ENCODE measurements at regions not wholly inside any gene's neighbourhood (a gene's known extent, or its start where the extent isn't known, plus 50 kb on each side); places are given as distances from the start of the nearest gene placed in this dataset.
"Not testable (repeated sequence)": the region's sequence is repeated elsewhere in the genome, so short reads cannot be mapped to it uniquely, and the experiment has no call there.

- no peak for DNase-seq (ENCODE audit: low spot score)
These were observed 185.9 kb upstream of the HS3ST3A1 start for GRCh38 chr17:13787636-13788035.

DNA sequence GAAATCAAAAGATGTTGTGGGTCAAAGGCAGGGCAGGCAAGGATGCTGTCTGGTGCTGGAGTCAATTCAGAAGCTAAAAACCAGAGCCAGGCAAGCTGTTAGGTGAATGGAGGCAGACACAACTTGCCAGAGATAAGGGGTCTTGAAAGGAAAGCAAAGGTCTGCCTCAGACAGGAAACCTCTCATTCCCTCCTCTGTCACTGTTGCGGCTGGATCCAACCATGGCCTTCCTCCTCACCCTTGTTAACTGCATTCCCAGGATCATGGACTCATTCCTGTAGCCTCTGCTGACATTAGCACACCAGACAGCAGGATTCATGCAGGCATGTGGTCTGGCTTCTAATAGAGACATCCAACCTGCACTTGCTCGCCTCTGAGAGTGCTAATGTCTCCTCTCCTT, 186.7 kb upstream of the HS3ST3A1 start:
- no peak for DNase-seq (ENCODE audit: low spot score)

GRCh38 chr17:13792314-13792713, 190.6 kb upstream of the HS3ST3A1 start:
- no peak for DNase-seq (ENCODE audit: low spot score)

GRCh38 chr17:13793951-13794350, 192.2 kb upstream of the HS3ST3A1 start:
- no peak for DNase-seq (ENCODE audit: low spot score)

GRCh38 chr17:13797863-13798262, 196.1 kb upstream of the HS3ST3A1 start:
- DNase-seq (ENCODE audit: low spot score), result no peak

GRCh38 chr17:13806092-13806491, 204.4 kb upstream of the HS3ST3A1 start:
- no peak for DNase-seq (ENCODE audit: low spot score)

GRCh38 chr17:13807103-13807502, 205.4 kb upstream of the HS3ST3A1 start:
- DNase-seq (ENCODE audit: low spot score), result no peak

- no peak for DNase-seq (ENCODE audit: low spot score)
These were observed 210.6 kb upstream of the HS3ST3A1 start for GRCh38 chr17:13812350-13812749.

- DNase-seq (ENCODE audit: low spot score), result no peak
These were observed 211.9 kb upstream of the HS3ST3A1 start for GRCh38 chr17:13813347-13814240.

GRCh38 chr17:13822700-13823099, 221.0 kb upstream of the HS3ST3A1 start:
- DNase-seq (ENCODE audit: low spot score), result peak; percentile 79

DNA sequence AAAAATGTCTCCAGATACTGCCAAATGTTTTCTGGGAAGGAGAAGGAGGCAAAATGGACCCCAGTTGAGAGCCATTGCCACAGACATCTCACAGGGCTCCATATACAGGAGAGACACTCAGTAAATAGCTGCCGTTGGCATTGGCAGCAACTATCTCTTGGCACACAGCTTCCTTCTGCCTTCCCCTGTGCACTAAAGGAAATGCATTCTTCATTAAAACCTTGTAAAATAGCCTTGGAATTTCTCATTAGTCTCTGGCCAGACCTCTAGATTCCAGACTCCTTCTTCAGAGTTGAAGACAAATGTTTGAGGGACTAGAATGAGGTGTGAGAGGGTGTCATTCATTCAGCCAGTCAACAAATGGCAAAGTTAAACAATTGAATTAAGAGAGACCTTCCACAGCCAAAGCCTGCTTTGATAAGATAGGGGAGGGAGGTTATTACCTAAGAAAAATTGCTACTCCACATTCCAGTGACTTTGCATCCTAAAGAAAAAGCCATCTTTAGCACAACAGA, 223.9 kb upstream of the HS3ST3A1 start:
- no peak for DNase-seq (ENCODE audit: low spot score)

DNA sequence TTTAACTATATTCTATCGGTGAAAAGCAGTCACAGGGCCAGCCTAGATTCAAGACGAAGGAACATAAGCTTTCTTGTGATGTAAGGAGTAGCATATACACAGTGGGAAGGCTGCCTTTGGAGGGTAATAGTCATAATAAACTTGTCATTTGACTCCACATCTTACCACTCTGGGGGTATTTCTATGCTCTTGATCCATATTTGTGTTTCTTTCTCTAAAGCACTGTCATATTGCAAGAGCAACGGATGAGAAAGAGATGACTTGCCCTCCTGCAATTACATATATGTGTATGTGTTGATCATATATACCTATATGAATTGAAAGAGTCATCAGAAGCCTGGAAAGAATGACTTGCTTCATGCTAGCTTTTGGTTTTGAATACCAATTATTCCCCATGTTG, 225.4 kb upstream of the HS3ST3A1 start:
- no peak for DNase-seq (ENCODE audit: low spot score)

DNA sequence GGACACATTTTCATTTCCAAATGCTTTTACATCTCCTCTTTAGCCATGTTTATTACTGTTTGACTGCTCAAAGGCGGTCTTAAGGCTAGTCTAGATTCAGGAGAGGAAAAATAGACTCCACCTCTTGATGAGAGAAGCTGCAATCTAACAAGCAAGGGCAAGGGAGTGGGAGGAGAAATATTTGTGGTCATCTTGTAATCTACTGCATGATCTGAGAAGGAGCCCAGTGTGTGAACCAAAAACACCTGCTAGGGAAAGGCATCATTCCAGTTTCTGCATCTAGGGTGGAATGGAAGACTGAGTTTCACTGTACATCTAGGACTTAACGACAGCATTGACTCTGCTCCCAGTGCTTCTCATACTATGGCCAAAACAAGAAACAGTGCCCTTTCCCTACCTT, 232.2 kb upstream of the HS3ST3A1 start:
- no peak for DNase-seq (ENCODE audit: low spot score)

DNA sequence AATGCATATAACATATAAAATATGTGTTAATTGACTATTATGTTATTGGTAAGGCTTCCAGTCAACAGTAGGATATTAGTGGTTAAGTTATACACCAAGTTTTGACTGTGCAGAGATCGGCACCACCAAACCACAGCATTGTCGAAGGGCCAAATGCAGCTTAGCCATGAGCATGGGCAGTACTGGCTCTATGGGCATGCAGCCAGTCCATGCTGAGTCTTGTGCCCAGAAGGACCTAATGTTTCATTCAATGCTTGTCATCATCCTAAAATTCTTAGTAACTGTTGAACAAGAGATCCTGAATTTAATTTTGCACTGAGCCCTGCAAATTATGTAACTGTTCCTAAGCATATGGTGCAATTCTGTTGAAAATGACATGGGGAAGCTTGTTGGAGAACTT, 233.4 kb upstream of the HS3ST3A1 start:
- peak; percentile 76 for DNase-seq (ENCODE audit: low spot score)

DNA sequence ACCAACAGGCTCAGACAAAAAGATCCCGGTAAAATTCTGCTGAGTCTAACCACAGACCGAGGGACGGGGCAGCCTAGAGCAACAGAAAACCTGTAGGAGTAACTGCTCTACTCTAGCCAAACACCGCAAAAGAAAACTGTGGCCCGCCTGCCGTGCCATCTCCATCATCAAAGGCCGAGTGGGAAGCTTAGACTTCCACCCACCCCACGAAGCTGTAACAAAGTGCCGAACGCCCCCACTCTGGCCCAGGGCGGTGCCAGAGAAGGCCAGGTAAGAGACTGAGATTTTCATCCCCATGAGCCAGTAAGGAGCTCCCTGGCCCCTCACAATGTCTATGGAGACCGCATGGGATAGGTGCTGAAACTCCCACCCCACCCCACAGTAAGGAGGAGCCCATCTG, 231.9 kb upstream of the COX10 start:
- DNase-seq (ENCODE audit: low spot score), result no peak

DNA sequence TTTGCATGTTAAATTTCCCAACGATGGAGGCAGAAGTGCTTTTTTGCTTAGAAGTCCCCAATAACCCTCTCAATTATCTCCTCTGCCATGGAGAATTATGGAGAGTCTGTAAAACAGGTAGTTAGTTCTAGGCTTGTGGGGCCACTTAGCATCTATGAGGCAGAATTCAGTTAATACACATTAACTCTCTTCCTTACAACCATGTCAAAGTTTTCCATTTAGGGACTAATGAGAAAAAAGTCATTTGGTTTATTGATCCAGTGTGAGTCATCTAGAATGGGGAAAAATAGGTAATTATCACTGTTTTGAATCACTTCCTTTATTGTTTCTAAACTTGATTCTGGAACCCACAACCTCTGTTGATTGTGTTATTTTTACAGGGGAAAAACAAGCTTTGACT, 229.1 kb upstream of the COX10 start:
- no peak for DNase-seq (ENCODE audit: low spot score)

- no peak for DNase-seq (ENCODE audit: low spot score)
These were observed 225.3 kb upstream of the COX10 start for GRCh38 chr17:13843862-13844635.

- peak; percentile 75 for DNase-seq (ENCODE audit: low spot score)
These were observed 217.4 kb upstream of the COX10 start for GRCh38 chr17:13851889-13852288.

DNA sequence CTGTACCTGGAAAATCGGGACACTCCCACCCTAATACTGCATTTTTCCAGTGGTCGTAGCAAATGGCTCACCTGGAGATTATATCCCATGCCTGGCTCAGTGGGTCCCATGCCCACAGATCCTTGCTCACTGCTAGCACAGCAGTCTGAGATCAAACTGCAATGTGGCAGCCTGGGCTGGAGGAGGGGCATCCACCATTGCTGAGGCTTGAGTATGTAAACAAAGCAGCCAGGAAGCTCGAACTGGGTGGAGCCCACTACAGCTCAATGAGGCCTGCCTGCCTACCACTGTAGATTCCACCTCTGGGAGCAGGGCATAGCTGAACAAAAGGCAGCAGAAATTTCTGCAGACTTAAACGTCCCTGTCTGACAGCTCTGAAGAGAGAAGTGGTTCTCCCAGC, 213.6 kb upstream of the COX10 start:
- DNase-seq (ENCODE audit: low spot score), result not testable (repeated sequence)

DNA sequence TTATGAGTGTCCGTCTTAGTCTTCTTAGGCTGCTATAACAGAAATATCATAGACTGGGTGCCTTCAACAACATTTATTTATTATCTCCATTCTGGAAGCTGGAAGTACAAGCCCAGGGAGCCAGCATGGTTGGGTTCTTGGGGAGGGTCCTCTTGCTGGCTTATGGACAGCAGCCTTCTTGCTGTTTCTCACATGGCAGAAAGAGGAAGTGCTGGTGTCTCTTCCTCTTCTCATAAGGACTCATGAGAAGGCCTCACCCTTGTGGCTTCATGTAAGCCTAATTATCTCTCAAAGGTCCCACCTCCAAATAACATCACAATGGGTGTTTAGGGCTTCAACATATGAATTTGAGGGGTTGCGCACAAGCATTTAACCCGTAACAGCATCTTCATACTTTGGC, 207.0 kb upstream of the COX10 start:
- DNase-seq (ENCODE audit: low spot score), result no peak

- DNase-seq (ENCODE audit: low spot score), result no peak
These were observed 205.9 kb upstream of the COX10 start for GRCh38 chr17:13863436-13863835.

GRCh38 chr17:13864521-13864920, 204.8 kb upstream of the COX10 start:
- no peak for DNase-seq (ENCODE audit: low spot score)

- no peak for DNase-seq (ENCODE audit: low spot score)
These were observed 203.7 kb upstream of the COX10 start for GRCh38 chr17:13865650-13866049.
